ENCODE measurements at regions not wholly inside any gene's neighbourhood (a gene's known extent, or its start where the extent isn't known, plus 50 kb on each side); places are given as distances from the start of the nearest gene placed in this dataset.

GRCh38 chr12:128204711-128205110, 62.3 kb upstream of the TMEM132C start:
- intact Hi-C loops (cut with micrococcal nuclease), result no loop called here

GRCh38 chr12:128205145-128205544, 61.8 kb upstream of the TMEM132C start:
- no peak overlapping the region for H3K27ac Mint-ChIP-seq (ENCODE audit: low read depth, unreplicated experiment)
- H3K9me3 Mint-ChIP-seq (ENCODE audit: unreplicated experiment), result peaks cover under 1% of the 10 kb centered on the region
- DNase-seq (ENCODE audit: unreplicated experiment), result no peak
- no peak for TF ChIP-seq CTCF (IDR thresholded peaks at IDR 0.05; ENCODE audit: unreplicated experiment)
- ChIA-PET POLR2A (no interaction called here), CTCF (no interaction called here)
- H3K4me3 Mint-ChIP-seq (ENCODE audit: unreplicated experiment), result no peak overlapping the region
- no peaks in the 10 kb centered on the region for H3K27me3 Mint-ChIP-seq (ENCODE audit: insufficient read depth, unreplicated experiment)
- H3K4me1 Mint-ChIP-seq (ENCODE audit: insufficient read depth, unreplicated experiment), result no peaks in the 10 kb centered on the region
- no peaks in the 10 kb centered on the region for H3K36me3 Mint-ChIP-seq (ENCODE audit: insufficient read depth, unreplicated experiment)
- no TSS peak for BruUV-seq (replicated peaks)
- intact Hi-C loops (cut with micrococcal nuclease), result no loop called here

More at GRCh38 chr12:128204711-128205110, 62.3 kb upstream of the TMEM132C start:
- no peak for DNase-seq (ENCODE audit: unreplicated experiment)
- BruUV-seq (replicated peaks), result no TSS peak
- TF ChIP-seq CTCF (IDR thresholded peaks at IDR 0.05; ENCODE audit: unreplicated experiment), result no peak
- no peaks in the 10 kb centered on the region for H3K4me1 Mint-ChIP-seq (ENCODE audit: insufficient read depth, unreplicated experiment)
- no peaks in the 10 kb centered on the region for H3K27me3 Mint-ChIP-seq (ENCODE audit: insufficient read depth, unreplicated experiment)
- H3K36me3 Mint-ChIP-seq (ENCODE audit: insufficient read depth, unreplicated experiment), result no peaks in the 10 kb centered on the region
- peaks cover 5% of the 10 kb centered on the region for H3K9me3 Mint-ChIP-seq (ENCODE audit: unreplicated experiment)
- CTCF ChIA-PET, result no interaction called here
- H3K27ac Mint-ChIP-seq (ENCODE audit: low read depth, unreplicated experiment), result no peak overlapping the region
- POLR2A ChIA-PET, result no interaction called here
- no peak overlapping the region for H3K4me3 Mint-ChIP-seq (ENCODE audit: unreplicated experiment)

- Mint-ChIP-seq H3K9me3 (ENCODE audit: unreplicated experiment) (peaks cover 1% of the 10 kb centered on the region), H3K36me3 (ENCODE audit: insufficient read depth, unreplicated experiment) (no peaks in the 10 kb centered on the region), H3K27me3 (ENCODE audit: insufficient read depth, unreplicated experiment) (no peaks in the 10 kb centered on the region), H3K4me3 (ENCODE audit: unreplicated experiment) (no peak overlapping the region), H3K27ac (ENCODE audit: low read depth, unreplicated experiment) (no peak overlapping the region), H3K4me1 (ENCODE audit: insufficient read depth, unreplicated experiment) (no peaks in the 10 kb centered on the region)
- intact Hi-C loops (cut with micrococcal nuclease), result no loop called here
- ChIA-PET CTCF (no interaction called here), POLR2A (no interaction called here)
- BruUV-seq (replicated peaks), result no TSS peak
- DNase-seq (ENCODE audit: unreplicated experiment), result no peak
- TF ChIP-seq CTCF (IDR thresholded peaks at IDR 0.05; ENCODE audit: unreplicated experiment), result no peak
These were observed 61.2 kb upstream of the TMEM132C start for GRCh38 chr12:128205758-128206157.
